Loucy (cell line): ENCODE measurements at regions not wholly inside any gene's neighbourhood (a gene's known extent, or its start where the extent isn't known, plus 50 kb on each side); places are given as distances from the start of the nearest gene placed in this dataset.

ENCODE experiments used
- H2AFZ ChIP-seq: fragments of 200-600 bp; sonication (generic); 2 replicates; pipeline ENCODE4 v1.6.0; 2016; ENCODE audit warnings: antibody characterized with exemption, mild to moderate bottlenecking, low read length, moderate library complexity
- H3F3A ChIP-seq: fragments of 200-600 bp; 2 replicates; pipeline ENCODE4 v1.6.0; 2016; ENCODE audit warnings: antibody characterized with exemption, low read depth, mild to moderate bottlenecking
- H3K27me3 ChIP-seq: fragments of 200-600 bp; sonication (generic); 2 replicates; pipeline ENCODE4 v1.6.1; 2014; ENCODE audit warnings: low read length, mild to moderate bottlenecking; ENCODE audit not compliant: insufficient read depth, poor library complexity, severe bottlenecking
- H3K36me3 ChIP-seq: fragments of 200-600 bp; sonication (generic); 2 replicates; pipeline ENCODE4 v1.6.1; 2016; ENCODE audit warnings: low read length; ENCODE audit not compliant: insufficient read depth
- H3K4me1 ChIP-seq: fragments of 200-600 bp; sonication (generic); 2 replicates; pipeline ENCODE4 v1.5.1; 2014; ENCODE audit warnings: low read length, mild to moderate bottlenecking; ENCODE audit not compliant: insufficient read depth, poor library complexity, severe bottlenecking
- H3K4me2 ChIP-seq: fragments of 200-600 bp; sonication (generic); 2 replicates; pipeline ENCODE4 v1.6.0; 2014; ENCODE audit warnings: antibody characterized with exemption, low read length, low read depth, mild to moderate bottlenecking; ENCODE audit not compliant: poor library complexity, severe bottlenecking
- H3K4me3 ChIP-seq: fragments of 200-600 bp; sonication (generic); 2 replicates; pipeline ENCODE4 v1.5.1; 2014; ENCODE audit warnings: low read length, mild to moderate bottlenecking, mixed read lengths; ENCODE audit not compliant: poor library complexity, severe bottlenecking
- H3K79me2 ChIP-seq: fragments of 200-600 bp; sonication (generic); 2 replicates; pipeline ENCODE4 v1.6.1; 2014; ENCODE audit warnings: low read length; ENCODE audit not compliant: insufficient read depth
- H3K9ac ChIP-seq: fragments of 200-600 bp; sonication (generic); 2 replicates; pipeline ENCODE4 v1.6.0; 2014; ENCODE audit warnings: mild to moderate bottlenecking, low read depth, low read length, moderate library complexity; ENCODE audit not compliant: poor library complexity, severe bottlenecking
- H3K9me2 ChIP-seq: fragments of 200-600 bp; sonication (generic); replicated peaks from 2 replicates; pipeline ENCODE4 v1.6.1; 2016; ENCODE audit warnings: low read depth, low read length, mixed read lengths
- H3K9me3 ChIP-seq: fragments of 200-600 bp; sonication (generic); 2 replicates; pipeline ENCODE4 v1.6.1; 2014; ENCODE audit warnings: mild to moderate bottlenecking, antibody characterized with exemption, low read length, low read depth; ENCODE audit not compliant: insufficient read depth
- H4K20me1 ChIP-seq: fragments of 200-600 bp; sonication (generic); 2 replicates; pipeline ENCODE4 v1.6.0; 2014; ENCODE audit warnings: antibody characterized with exemption, low read length, mild to moderate bottlenecking; ENCODE audit not compliant: insufficient read depth, poor library complexity, severe bottlenecking
- EZH2phosphoT487 ChIP-seq: fragments of 200-600 bp; IDR thresholded peaks from 2 replicates; pipeline ENCODE4 v1.6.1; 2018; ENCODE audit warnings: antibody characterized with exemption, mild to moderate bottlenecking, moderate library complexity, borderline replicate concordance
- TF ChIP-seq, protein P1 (sequence below): fragments of 200-600 bp; sonication (generic); conservative IDR thresholded peaks from 2 replicates; pipeline ENCODE4 v1.5.1; 2014; ENCODE audit warnings: mild to moderate bottlenecking, antibody characterized with exemption, low read length

- H3K79me2 ChIP-seq, result no peaks in the 10 kb centered on the region
- H3K4me2 ChIP-seq, result no peak overlapping the region
- H4K20me1 ChIP-seq, result no peaks in the 10 kb centered on the region
- H3K4me1 ChIP-seq, result no peaks in the 10 kb centered on the region
- H3K27me3 ChIP-seq, result no peaks in the 10 kb centered on the region
- H3K9ac ChIP-seq, result no peak overlapping the region
- H3K9me3 ChIP-seq, result no peaks in the 10 kb centered on the region
- no peak overlapping the region for H3K4me3 ChIP-seq
- H3K9me2 ChIP-seq, result no peaks in the 10 kb centered on the region
- no peak overlapping the region for H2AFZ ChIP-seq
- H3F3A ChIP-seq, result no peaks in the 10 kb centered on the region
- no peak for TF ChIP-seq EZH2phosphoT487
- TF ChIP-seq, protein P1, sequence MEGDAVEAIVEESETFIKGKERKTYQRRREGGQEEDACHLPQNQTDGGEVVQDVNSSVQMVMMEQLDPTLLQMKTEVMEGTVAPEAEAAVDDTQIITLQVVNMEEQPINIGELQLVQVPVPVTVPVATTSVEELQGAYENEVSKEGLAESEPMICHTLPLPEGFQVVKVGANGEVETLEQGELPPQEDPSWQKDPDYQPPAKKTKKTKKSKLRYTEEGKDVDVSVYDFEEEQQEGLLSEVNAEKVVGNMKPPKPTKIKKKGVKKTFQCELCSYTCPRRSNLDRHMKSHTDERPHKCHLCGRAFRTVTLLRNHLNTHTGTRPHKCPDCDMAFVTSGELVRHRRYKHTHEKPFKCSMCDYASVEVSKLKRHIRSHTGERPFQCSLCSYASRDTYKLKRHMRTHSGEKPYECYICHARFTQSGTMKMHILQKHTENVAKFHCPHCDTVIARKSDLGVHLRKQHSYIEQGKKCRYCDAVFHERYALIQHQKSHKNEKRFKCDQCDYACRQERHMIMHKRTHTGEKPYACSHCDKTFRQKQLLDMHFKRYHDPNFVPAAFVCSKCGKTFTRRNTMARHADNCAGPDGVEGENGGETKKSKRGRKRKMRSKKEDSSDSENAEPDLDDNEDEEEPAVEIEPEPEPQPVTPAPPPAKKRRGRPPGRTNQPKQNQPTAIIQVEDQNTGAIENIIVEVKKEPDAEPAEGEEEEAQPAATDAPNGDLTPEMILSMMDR, result no peak
- H3K36me3 ChIP-seq, result no peaks in the 10 kb centered on the region
Measured at GRCh38 chr13:110055089-110055488, 251.9 kb downstream of the COL4A1 start.

DNA sequence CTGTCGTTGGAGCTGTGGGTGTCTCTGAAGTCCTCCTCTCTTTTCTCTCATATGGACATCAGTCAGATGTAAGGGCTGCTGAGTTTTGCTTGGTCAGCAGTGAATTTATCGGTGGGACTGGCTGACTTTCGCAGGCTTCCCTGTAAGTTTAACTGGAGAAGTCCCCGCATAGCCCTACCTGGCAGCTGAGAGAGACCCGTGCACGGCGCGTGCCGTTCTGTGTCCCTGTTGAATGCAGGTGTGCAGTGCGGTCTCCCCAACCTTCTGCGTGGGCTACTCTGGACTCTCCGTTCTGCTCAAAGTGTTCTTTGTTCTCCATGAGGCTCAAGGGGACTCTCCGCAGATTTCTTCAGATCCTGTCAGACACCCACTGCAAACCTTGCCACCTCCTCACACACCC lies 252.9 kb downstream of the COL4A1 start:
- H3K9me2 ChIP-seq, result no peaks in the 10 kb centered on the region
- H4K20me1 ChIP-seq, result no peaks in the 10 kb centered on the region
- H3F3A ChIP-seq, result no peaks in the 10 kb centered on the region
- no peaks in the 10 kb centered on the region for H3K27me3 ChIP-seq
- TF ChIP-seq, protein P1, result no peak
- no peak for TF ChIP-seq EZH2phosphoT487
- no peaks in the 10 kb centered on the region for H3K36me3 ChIP-seq
- no peak overlapping the region for H3K9ac ChIP-seq
- no peak overlapping the region for H2AFZ ChIP-seq
- no peaks in the 10 kb centered on the region for H3K9me3 ChIP-seq
- no peak overlapping the region for H3K4me3 ChIP-seq
- no peaks in the 10 kb centered on the region for H3K4me1 ChIP-seq
- H3K4me2 ChIP-seq, result no peak overlapping the region
- H3K79me2 ChIP-seq, result no peaks in the 10 kb centered on the region

GRCh38 chr13:110047496-110047895 lies 259.5 kb downstream of the COL4A1 start:
- no peaks in the 10 kb centered on the region for H3K27me3 ChIP-seq
- H2AFZ ChIP-seq, result no peak overlapping the region
- H3K9me2 ChIP-seq, result no peaks in the 10 kb centered on the region
- H3K36me3 ChIP-seq, result no peaks in the 10 kb centered on the region
- no peak overlapping the region for H3K4me3 ChIP-seq
- no peak for TF ChIP-seq EZH2phosphoT487
- TF ChIP-seq, protein P1, result no peak
- H3K4me2 ChIP-seq, result no peak overlapping the region
- H3F3A ChIP-seq, result no peaks in the 10 kb centered on the region
- no peak overlapping the region for H3K9ac ChIP-seq
- no peaks in the 10 kb centered on the region for H3K4me1 ChIP-seq
- no peaks in the 10 kb centered on the region for H4K20me1 ChIP-seq
- H3K9me3 ChIP-seq, result no peaks in the 10 kb centered on the region
- no peaks in the 10 kb centered on the region for H3K79me2 ChIP-seq
